HEK293T (cell line): ENCODE measurements at regions not wholly inside any gene's neighbourhood (a gene's known extent, or its start where the extent isn't known, plus 50 kb on each side); places are given as distances from the start of the nearest gene placed in this dataset.

ENCODE experiments used
- BHLHE40 ChIP-seq: fragments of 450-650 bp; IDR thresholded peaks from 2 replicates; pipeline ENCODE4 v1.6.1; 2016; ENCODE audit warnings: mild to moderate bottlenecking, moderate library complexity, borderline replicate concordance
- CTBP1 ChIP-seq: fragments of 450-650 bp; IDR thresholded peaks from 2 replicates; pipeline ENCODE4 v1.6.1; 2016; ENCODE audit warnings: borderline replicate concordance
- FOXK2 ChIP-seq: fragments of 450-650 bp; IDR thresholded peaks from 2 replicates; pipeline ENCODE4 v1.6.1; 2016; ENCODE audit warnings: mild to moderate bottlenecking
- FOXM1 ChIP-seq: fragments of 450-650 bp; IDR thresholded peaks from 2 replicates; pipeline ENCODE4 v1.6.1; 2017; ENCODE audit warnings: mild to moderate bottlenecking, borderline replicate concordance
- PKNOX1 ChIP-seq: fragments of 450-650 bp; IDR thresholded peaks from 2 replicates; pipeline ENCODE4 v1.6.1; 2016
- ZNF384 ChIP-seq: fragments of 450-650 bp; IDR thresholded peaks from 2 replicates; pipeline ENCODE4 v1.6.1; 2016

- TF ChIP-seq PKNOX1 (no peak), CTBP1 (no peak), BHLHE40 (no peak), ZNF384 (no peak), FOXK2 (no peak), FOXM1 (no peak)
These were observed 103.0 kb upstream of the ESRRG start for GRCh38 chr1:216826214-216826613.
